IMR-90 (cell line): ENCODE measurements at regions not wholly inside any gene's neighbourhood (a gene's known extent, or its start where the extent isn't known, plus 50 kb on each side); places are given as distances from the start of the nearest gene placed in this dataset.
A peak's percentile ranks its signal among the peaks of the same experiment; 100 is the strongest.

Experiments used
- ATAC-seq: fragments of 200-7000 bp; cut with Tn5 transposase; 2 replicates; pipeline ENCODE4 v1.9.1; 2020; ENCODE audit warnings: low read depth, mild to moderate bottlenecking, moderate library complexity
- BruUV-seq: library from RNA; stranded (reverse); fragments of 400-500 nt; replicated peaks from 2 replicates; lab custom pipeline; 2021; lab: Mats Ljungman, UMichigan
- CTCF ChIA-PET: fragments of 300-600 bp; formaldehyde crosslinking; extraction: SDS; loops from one replicate; lab custom pipeline; 2021; ENCODE audit warnings: antibody characterized with exemption; lab: Yijun Ruan, JAX
- POLR2A ChIA-PET: fragments of 300-600 bp; sonication (Branson Sonifier 250); formaldehyde crosslinking; loops from one replicate; lab custom pipeline; 2022; ENCODE audit warnings: antibody characterized with exemption; ENCODE audit not compliant: unreplicated experiment; lab: Charles Lee
- DNase-seq: peaks from one replicate; pipeline ENCODE4 v3.0.0; 2013
- H2AFZ ChIP-seq: replicated peaks from 2 replicates; pipeline ENCODE3; 2013; ENCODE audit warnings: low read length, mild to moderate bottlenecking; ENCODE audit not compliant: poor library complexity
- H2AK5ac ChIP-seq: 2 replicates; pipeline ENCODE4 v1.6.1; 2013; ENCODE audit warnings: low read depth, low read length, inconsistent platforms
- H2AK9ac ChIP-seq: replicated peaks from 2 replicates; pipeline ENCODE3; 2013; ENCODE audit warnings: mild to moderate bottlenecking, low read depth, low read length, moderate library complexity; ENCODE audit not compliant: poor library complexity
- H2BK120ac ChIP-seq: 2 replicates; pipeline ENCODE4 v1.6.1; 2013; ENCODE audit warnings: low read depth, low read length, inconsistent platforms
- H2BK15ac ChIP-seq: 3 replicates; pipeline ENCODE4 v1.6.1; 2013; ENCODE audit warnings: low read depth, low read length, inconsistent platforms
- H2BK20ac ChIP-seq: 2 replicates; pipeline ENCODE4 v1.6.1; 2013; ENCODE audit warnings: low read depth, mild to moderate bottlenecking, inconsistent platforms, low read length, moderate library complexity
- H2BK5ac ChIP-seq: 2 replicates; pipeline ENCODE4 v1.6.1; 2013; ENCODE audit warnings: mild to moderate bottlenecking, low read depth, low read length, inconsistent platforms; ENCODE audit not compliant: poor library complexity, severe bottlenecking
- H3K14ac ChIP-seq: replicated peaks from 2 replicates; pipeline ENCODE4 v1.6.1; 2013; ENCODE audit warnings: low read depth, low read length, inconsistent platforms
- H3K18ac ChIP-seq: 2 replicates; pipeline ENCODE4 v1.6.1; 2013; ENCODE audit warnings: low read depth, low read length, control low read depth
- H3K23ac ChIP-seq: 2 replicates; pipeline ENCODE4 v1.6.1; 2013; ENCODE audit warnings: low read depth, low read length, inconsistent platforms
- H3K27ac ChIP-seq: 2 replicates; pipeline ENCODE4 v1.5.1; 2013; ENCODE audit warnings: mild to moderate bottlenecking, control low read depth, low read length; ENCODE audit not compliant: insufficient read depth
- H3K27me3 ChIP-seq: 2 replicates; pipeline ENCODE4 v1.6.1; 2013; ENCODE audit warnings: low read length; ENCODE audit not compliant: control insufficient read depth, insufficient read depth
- H3K36me3 ChIP-seq: 2 replicates; pipeline ENCODE4 v1.6.1; 2013; ENCODE audit warnings: low read length, mixed read lengths; ENCODE audit not compliant: control insufficient read depth, insufficient read depth
- H3K4ac ChIP-seq: 2 replicates; pipeline ENCODE4 v1.6.1; 2013; ENCODE audit warnings: low read depth, low read length, inconsistent platforms
- H3K4me1 ChIP-seq: 2 replicates; pipeline ENCODE4 v1.6.1; 2013; ENCODE audit warnings: low read length, mixed read lengths; ENCODE audit not compliant: control insufficient read depth, insufficient read depth
- H3K4me2 ChIP-seq: 2 replicates; pipeline ENCODE4 v1.6.1; 2013; ENCODE audit warnings: low read depth, mild to moderate bottlenecking, control low read depth, low read length, moderate library complexity
- H3K4me3 ChIP-seq: 2 replicates; pipeline ENCODE4 v1.5.1; 2013; ENCODE audit warnings: low read depth, mild to moderate bottlenecking, control low read depth, low read length, moderate library complexity; ENCODE audit not compliant: insufficient read depth
- H3K56ac ChIP-seq: 2 replicates; pipeline ENCODE4 v1.6.1; 2013; ENCODE audit warnings: low read length, inconsistent platforms; ENCODE audit not compliant: insufficient read depth; ENCODE audit errors: extremely low read depth
- H3K79me1 ChIP-seq, 2 experiments: 2 replicates each; pipeline ENCODE4 v1.6.1; 2013; ENCODE audit warnings: low read length in 2 of 2, inconsistent platforms in 1 of 2, low read depth in 1 of 2
- H3K9ac ChIP-seq: 2 replicates; pipeline ENCODE4 v1.6.1; 2013; ENCODE audit warnings: low read depth, low read length, control low read depth
- H3K9me1 ChIP-seq: 2 replicates; pipeline ENCODE4 v1.6.1; 2013; ENCODE audit warnings: low read length, inconsistent platforms; ENCODE audit not compliant: insufficient read depth
- H3K9me3 ChIP-seq: 2 replicates; pipeline ENCODE4 v1.6.1; 2013; ENCODE audit warnings: low read length; ENCODE audit not compliant: control insufficient read depth, insufficient read depth
- H4K20me1 ChIP-seq: 2 replicates; pipeline ENCODE4 v1.6.1; 2013; ENCODE audit warnings: low read length, inconsistent platforms; ENCODE audit not compliant: insufficient read depth
- H4K5ac ChIP-seq: 2 replicates; pipeline ENCODE4 v1.6.1; 2013; ENCODE audit warnings: mild to moderate bottlenecking, low read depth, low read length, control low read depth
- H4K8ac ChIP-seq, 2 experiments: 2 replicates each; pipeline ENCODE4 v1.6.1; 2013; ENCODE audit warnings: low read depth in 2 of 2, low read length in 2 of 2, control low read depth in 1 of 2, inconsistent platforms in 1 of 2
- H4K91ac ChIP-seq: 2 replicates; pipeline ENCODE4 v1.6.1; 2013; ENCODE audit warnings: low read depth, low read length, inconsistent platforms; ENCODE audit not compliant: insufficient read depth
- BHLHE40 ChIP-seq: fragments of 150-350 bp; IDR thresholded peaks from 2 replicates; pipeline ENCODE4 v1.6.1; 2016; ENCODE audit warnings: mild to moderate bottlenecking, low read depth, low read length
- CHD1 ChIP-seq: IDR thresholded peaks from 2 replicates; pipeline ENCODE4 v1.6.1; 2012; ENCODE audit warnings: low read depth, low read length, improper control_type of control experiment
- CTCF ChIP-seq: conservative IDR thresholded peaks from 2 replicates; pipeline ENCODE4 v1.5.1; 2012; ENCODE audit warnings: mild to moderate bottlenecking, low read depth, low read length, improper control_type of control experiment
- ELK1 ChIP-seq: fragments of 150-350 bp; IDR thresholded peaks from 2 replicates; pipeline ENCODE4 v1.6.1; 2016; ENCODE audit warnings: low read depth, mild to moderate bottlenecking, low read length, moderate library complexity, borderline replicate concordance
- FOS ChIP-seq: fragments of 150-350 bp; IDR thresholded peaks from 2 replicates; pipeline ENCODE4 v1.6.1; 2016; ENCODE audit warnings: low read depth, low read length
- MAFK ChIP-seq: IDR thresholded peaks from 2 replicates; pipeline ENCODE4 v1.6.1; 2012; ENCODE audit warnings: low read depth, low read length, improper control_type of control experiment
- MAZ ChIP-seq: IDR thresholded peaks from 2 replicates; pipeline ENCODE4 v1.6.1; 2012; ENCODE audit warnings: low read depth, mild to moderate bottlenecking, low read length, improper control_type of control experiment, moderate library complexity, borderline replicate concordance
- MXI1 ChIP-seq: IDR thresholded peaks from 2 replicates; pipeline ENCODE4 v1.6.1; 2012; ENCODE audit warnings: low read depth, mild to moderate bottlenecking, low read length, moderate library complexity, borderline replicate concordance
- NFE2L2 ChIP-seq: fragments of 150-350 bp; IDR thresholded peaks from 2 replicates; pipeline ENCODE4 v1.6.1; 2016; ENCODE audit warnings: low read depth, mild to moderate bottlenecking, low read length
- POLR2A ChIP-seq: IDR thresholded peaks from 2 replicates; pipeline ENCODE4 v1.6.1; 2012; ENCODE audit warnings: mild to moderate bottlenecking, low read depth, low read length
- RAD21 ChIP-seq: IDR thresholded peaks from 2 replicates; pipeline ENCODE4 v1.6.1; 2012; ENCODE audit warnings: low read length, improper control_type of control experiment
- RCOR1 ChIP-seq: IDR thresholded peaks from 2 replicates; pipeline ENCODE4 v1.6.1; 2012; ENCODE audit warnings: mild to moderate bottlenecking, low read length, improper control_type of control experiment; ENCODE audit not compliant: insufficient replicate concordance
- RFX5 ChIP-seq: IDR thresholded peaks from 2 replicates; pipeline ENCODE4 v1.8.0; 2012; ENCODE audit warnings: low read depth, mild to moderate bottlenecking, low read length, moderate library complexity
- SMC3 ChIP-seq: fragments of 150-350 bp; IDR thresholded peaks from 2 replicates; pipeline ENCODE4 v1.6.1; 2016; ENCODE audit warnings: low read depth, mild to moderate bottlenecking, antibody characterized with exemption, low read length, moderate library complexity
- USF2 ChIP-seq: fragments of 150-350 bp; IDR thresholded peaks from 2 replicates; pipeline ENCODE4 v1.6.1; 2017; ENCODE audit warnings: mild to moderate bottlenecking, antibody characterized with exemption, low read length, low read depth
- WGBS, 2 experiments: methylation state at CpG; one replicate each; pipeline versions ENCODE4 v1.1.5 to v1.1.7; 2013; ENCODE audit warnings: missing lambda C conversion rate in 2 of 2; ENCODE audit not compliant: insufficient read length in 1 of 2; ENCODE audit errors: extremely low coverage in 2 of 2; 5-methylcytosine and 5-hydroxymethylcytosine counted together
- dilution Hi-C: fragments of 300-500 bp; cut with HindIII; formaldehyde crosslinking; loops from one replicate; pipeline ENCODE4 v1.14.3; 2018; ENCODE audit warnings: low sequenced_read_pairs; ENCODE audit not compliant: unreplicated experiment
- in situ Hi-C: fragments of 300-500 bp; cut with MboI; formaldehyde crosslinking; loops from 3 replicates; pipeline ENCODE4 v1.14.3; 2019; ENCODE audit warnings: low sequenced_read_pairs, inconsistent platforms, mixed read lengths
- intact Hi-C: fragments of 100-400 bp; cut with micrococcal nuclease; formaldehyde crosslinking; loops from 2 replicates; pipeline ENCODE4 v1.10.0; 2022

GRCh38 chr1:81144240-81144825 lies 656.4 kb upstream of the ADGRL2 start:
- in situ Hi-C loops, result no loop called here
- dilution Hi-C loops, result no loop called here
- no peak for ATAC-seq
- Histone ChIP-seq H3K9me1 (no peaks in the 10 kb centered on the region), H4K91ac (no peak overlapping the region), H2AK9ac (no peak overlapping the region), H3K4me1 (peaks cover 11% of the 10 kb centered on the region), H3K4me3 (no peak overlapping the region), H3K14ac (no peak overlapping the region), H3K79me1 (no peaks in the 10 kb centered on the region), H3K36me3 (no peaks in the 10 kb centered on the region), H3K4ac (peak overlapping the region; percentile 36; the same call in 1 of the 2 replicates), H2AK5ac (no peak overlapping the region), H2AFZ (no peak overlapping the region), H3K27ac (no peak overlapping the region), H2BK5ac (no peak overlapping the region), H3K18ac (no peak overlapping the region; the same call in 1 of the 2 replicates), H2BK15ac (no peak overlapping the region), H3K23ac (no peak overlapping the region), H3K56ac (no peak overlapping the region), H3K9ac (no peak overlapping the region), H4K8ac (no peak overlapping the region), H4K5ac (no peak overlapping the region; the same call in 1 of the 2 replicates), H2BK120ac (peak overlapping the region; percentile 62; the same call in 1 of the 2 replicates), H4K20me1 (no peaks in the 10 kb centered on the region), H3K9me3 (no peaks in the 10 kb centered on the region), H2BK20ac (peak overlapping the region; percentile 14; the same call in 1 of the 2 replicates), H3K27me3 (no peaks in the 10 kb centered on the region), H3K4me2 (no peak overlapping the region)
- POLR2A ChIA-PET, result no interaction called here
- TF ChIP-seq BHLHE40, result no peak
- no peak for TF ChIP-seq RAD21
- TF ChIP-seq RFX5, result no peak
- no peak for TF ChIP-seq SMC3
- TF ChIP-seq RCOR1, result no peak
- TF ChIP-seq POLR2A, result no peak
- TF ChIP-seq FOS, result no peak
- TF ChIP-seq NFE2L2, result no peak
- TF ChIP-seq CHD1, result no peak
- TF ChIP-seq MAFK, result no peak
- no peak for TF ChIP-seq MAZ
- no peak for TF ChIP-seq USF2
- TF ChIP-seq ELK1, result no peak
- no peak for TF ChIP-seq CTCF
- TF ChIP-seq MXI1, result no peak
- WGBS, 2 experiments, result no CpG with 5 or more reads among the region's 4 CpGs
- CTCF ChIA-PET, result no interaction called here
- intact Hi-C loops, result no loop called here
- no peak for DNase-seq
- BruUV-seq, result no TSS peak
